ENCODE measurements at regions not wholly inside any gene's neighbourhood (a gene's known extent, or its start where the extent isn't known, plus 50 kb on each side); places are given as distances from the start of the nearest gene placed in this dataset.
"Not testable (repeated sequence)": the region's sequence is repeated elsewhere in the genome, so short reads cannot be mapped to it uniquely, and the experiment has no call there.

DNA sequence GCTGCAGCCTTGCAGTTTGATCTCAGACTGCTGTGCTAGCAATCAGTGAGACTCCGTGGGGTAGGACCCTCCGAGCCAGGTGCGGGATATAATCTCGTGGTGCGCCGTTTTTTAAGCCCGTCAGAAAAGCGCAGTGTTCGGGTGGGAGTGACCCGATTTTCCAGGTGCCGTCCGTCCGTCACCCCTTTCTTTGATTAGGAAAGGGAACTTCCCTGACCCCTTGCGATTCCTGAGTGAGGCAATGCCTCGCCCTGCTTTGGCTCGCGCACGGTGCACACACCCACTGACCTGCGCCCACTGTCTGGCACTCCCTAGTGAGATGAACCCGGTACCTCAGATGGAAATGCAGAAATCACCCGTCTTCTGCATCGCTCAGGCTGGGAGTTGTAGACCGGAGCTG is 203.2 kb downstream of the SNCAIP start:
- TF ChIP-seq, protein P1, sequence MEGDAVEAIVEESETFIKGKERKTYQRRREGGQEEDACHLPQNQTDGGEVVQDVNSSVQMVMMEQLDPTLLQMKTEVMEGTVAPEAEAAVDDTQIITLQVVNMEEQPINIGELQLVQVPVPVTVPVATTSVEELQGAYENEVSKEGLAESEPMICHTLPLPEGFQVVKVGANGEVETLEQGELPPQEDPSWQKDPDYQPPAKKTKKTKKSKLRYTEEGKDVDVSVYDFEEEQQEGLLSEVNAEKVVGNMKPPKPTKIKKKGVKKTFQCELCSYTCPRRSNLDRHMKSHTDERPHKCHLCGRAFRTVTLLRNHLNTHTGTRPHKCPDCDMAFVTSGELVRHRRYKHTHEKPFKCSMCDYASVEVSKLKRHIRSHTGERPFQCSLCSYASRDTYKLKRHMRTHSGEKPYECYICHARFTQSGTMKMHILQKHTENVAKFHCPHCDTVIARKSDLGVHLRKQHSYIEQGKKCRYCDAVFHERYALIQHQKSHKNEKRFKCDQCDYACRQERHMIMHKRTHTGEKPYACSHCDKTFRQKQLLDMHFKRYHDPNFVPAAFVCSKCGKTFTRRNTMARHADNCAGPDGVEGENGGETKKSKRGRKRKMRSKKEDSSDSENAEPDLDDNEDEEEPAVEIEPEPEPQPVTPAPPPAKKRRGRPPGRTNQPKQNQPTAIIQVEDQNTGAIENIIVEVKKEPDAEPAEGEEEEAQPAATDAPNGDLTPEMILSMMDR (IDR thresholded peaks at IDR 0.05; ENCODE audit: extremely low read depth in 1 of 2, insufficient read depth in 1 of 2, low read depth in 1 of 2, low read length in 2 of 2), result not testable (repeated sequence)
- not testable (repeated sequence) for TF ChIP-seq POLR2A (IDR thresholded peaks at IDR 0.05; ENCODE audit: low read depth, low read length); GATA2 (IDR thresholded peaks at IDR 0.05; ENCODE audit: insufficient read depth, insufficient read length, low read depth, low read length); EZH2 (IDR thresholded peaks at IDR 0.05; ENCODE audit: borderline replicate concordance, low read depth, low read length, severe bottlenecking); POLR2AphosphoS5 (IDR thresholded peaks at IDR 0.05; ENCODE audit: insufficient read depth, low read depth, low read length); JUN (IDR thresholded peaks at IDR 0.05; ENCODE audit: borderline replicate concordance, insufficient read depth, insufficient read length, low read depth); FOS (IDR thresholded peaks at IDR 0.05; ENCODE audit: borderline replicate concordance, insufficient read depth, low read length); MYC (IDR thresholded peaks at IDR 0.05; ENCODE audit: low read depth, low read length)
- TF ChIP-seq, protein P2, sequence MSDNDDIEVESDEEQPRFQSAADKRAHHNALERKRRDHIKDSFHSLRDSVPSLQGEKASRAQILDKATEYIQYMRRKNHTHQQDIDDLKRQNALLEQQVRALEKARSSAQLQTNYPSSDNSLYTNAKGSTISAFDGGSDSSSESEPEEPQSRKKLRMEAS (IDR thresholded peaks at IDR 0.05; ENCODE audit: insufficient read depth, insufficient read length), result not testable (repeated sequence)
